WTC11 (cell line): ENCODE measurements at regions not wholly inside any gene's neighbourhood (a gene's known extent, or its start where the extent isn't known, plus 50 kb on each side); places are given as distances from the start of the nearest gene placed in this dataset.

Experiments
- ATAC-seq: fragments of 200-7000 bp; cut with Tn5 transposase; 2 replicates; pipeline ENCODE4 v1.10.0; 2021; ENCODE audit warnings: mild to moderate bottlenecking, moderate library complexity
- CTCF ChIA-PET: fragments of 300-600 bp; sonication (Branson Sonifier 250); formaldehyde crosslinking; loops from one replicate; lab custom pipeline; 2021; ENCODE audit warnings: antibody characterized with exemption; lab: Charles Lee
- POLR2A ChIA-PET: fragments of 350-600 bp; sonication (Branson Sonifier 250); formaldehyde crosslinking; loops from one replicate; lab custom pipeline; 2021; ENCODE audit warnings: antibody characterized with exemption; lab: Charles Lee
- DNase-seq: peaks from one replicate; pipeline ENCODE4 v3.0.0; 2021; ENCODE audit warnings: low spot score
- H3K27ac Mint-ChIP-seq: 2 replicates; pipeline ENCODE4 v1.8.0; 2021; ENCODE audit warnings: mixed read lengths
- H3K27me3 Mint-ChIP-seq: 2 replicates; pipeline ENCODE4 v1.8.0; 2021; ENCODE audit warnings: low read depth, mild to moderate bottlenecking, moderate library complexity, mixed read lengths
- H3K36me3 Mint-ChIP-seq: 2 replicates; pipeline ENCODE4 v1.8.0; 2021; ENCODE audit warnings: mixed read lengths
- H3K4me1 Mint-ChIP-seq: 2 replicates; pipeline ENCODE4 v1.8.0; 2022; ENCODE audit warnings: mixed read lengths
- H3K4me3 Mint-ChIP-seq: 2 replicates; pipeline ENCODE4 v1.8.0; 2021; ENCODE audit warnings: mild to moderate bottlenecking, moderate library complexity, mixed read lengths
- H3K9me3 Mint-ChIP-seq: 2 replicates; pipeline ENCODE4 v1.8.0; 2021; ENCODE audit warnings: mixed read lengths
- CREM ChIP-seq: sonication (generic); formaldehyde crosslinking; IDR thresholded peaks from 2 replicates; pipeline ENCODE4 v1.8.1; 2022; ENCODE audit warnings: mild to moderate bottlenecking, missing genetic modification reagents, moderate library complexity
- ESRRA ChIP-seq: sonication (generic); formaldehyde crosslinking; IDR thresholded peaks from 2 replicates; pipeline ENCODE4 v1.8.1; 2022; ENCODE audit warnings: mild to moderate bottlenecking, missing genetic modification reagents, borderline replicate concordance
- ETV6 ChIP-seq: sonication (generic); formaldehyde crosslinking; IDR thresholded peaks from 2 replicates; pipeline ENCODE4 v1.8.1; 2022; ENCODE audit warnings: mild to moderate bottlenecking, missing genetic modification reagents
- FOXK1 ChIP-seq: sonication (generic); formaldehyde crosslinking; IDR thresholded peaks from 2 replicates; pipeline ENCODE4 v1.8.0; 2022; ENCODE audit warnings: mild to moderate bottlenecking, moderate library complexity, missing genetic modification reagents
- GTF2I ChIP-seq: fragments of 250-450 bp; sonication (Bioruptor Pico); conservative IDR thresholded peaks from 2 replicates; pipeline ENCODE4 v1.4.0; 2021; ENCODE audit warnings: mild to moderate bottlenecking
- JUN ChIP-seq: sonication (generic); formaldehyde crosslinking; IDR thresholded peaks from 2 replicates; pipeline ENCODE4 v1.8.0; 2023; ENCODE audit warnings: mild to moderate bottlenecking, missing genetic modification reagents
- NR3C1 ChIP-seq: sonication (generic); formaldehyde crosslinking; conservative IDR thresholded peaks from 2 replicates; pipeline ENCODE4 v1.8.1; 2023; ENCODE audit warnings: low read depth, mild to moderate bottlenecking, missing genetic modification reagents
- OVOL2 ChIP-seq: fragments of 250-450 bp; sonication (Bioruptor Pico); IDR thresholded peaks from 2 replicates; pipeline ENCODE4 v1.9.0; 2021; ENCODE audit warnings: mild to moderate bottlenecking, borderline replicate concordance
- RORB ChIP-seq: fragments of 250-450 bp; sonication (Bioruptor Pico); IDR thresholded peaks from 2 replicates; pipeline ENCODE4 v1.9.0; 2021; ENCODE audit warnings: mild to moderate bottlenecking
- SMAD3 ChIP-seq: sonication (generic); formaldehyde crosslinking; IDR thresholded peaks from 2 replicates; pipeline ENCODE4 v1.8.0; 2022; ENCODE audit warnings: missing genetic modification reagents, mild to moderate bottlenecking, borderline replicate concordance
- SOX15 ChIP-seq: fragments of 250-450 bp; sonication (Bioruptor Pico); IDR thresholded peaks from 2 replicates; pipeline ENCODE4 v1.9.0; 2021; ENCODE audit warnings: mild to moderate bottlenecking
- TCF7 ChIP-seq: sonication (generic); formaldehyde crosslinking; IDR thresholded peaks from 2 replicates; pipeline ENCODE4 v1.8.0; 2022; ENCODE audit warnings: mild to moderate bottlenecking, low read depth, missing genetic modification reagents, moderate library complexity
- TEAD1 ChIP-seq: sonication (generic); formaldehyde crosslinking; IDR thresholded peaks from 2 replicates; pipeline ENCODE4 v1.8.0; 2022; ENCODE audit warnings: mild to moderate bottlenecking, missing genetic modification reagents
- ZNF121 ChIP-seq: sonication (generic); formaldehyde crosslinking; IDR thresholded peaks from 2 replicates; pipeline ENCODE4 v1.8.0; 2023; ENCODE audit warnings: missing genetic modification reagents
- ZNF138 ChIP-seq: sonication (generic); formaldehyde crosslinking; conservative IDR thresholded peaks from 2 replicates; pipeline ENCODE4 v1.8.1; 2022; ENCODE audit warnings: mild to moderate bottlenecking, moderate library complexity, missing genetic modification reagents
- TF ChIP-seq, protein P1 (sequence below): sonication (generic); formaldehyde crosslinking; IDR thresholded peaks from 2 replicates; pipeline ENCODE4 v1.8.1; 2023; ENCODE audit warnings: mild to moderate bottlenecking, missing genetic modification reagents
- TF ChIP-seq, protein P2 (sequence below): fragments of 200-600 bp; IDR thresholded peaks from 2 replicates; pipeline ENCODE4 v1.8.0; 2022; ENCODE audit warnings: antibody characterized with exemption
- TF ChIP-seq, protein P3 (sequence below): sonication (generic); formaldehyde crosslinking; IDR thresholded peaks from 2 replicates; pipeline ENCODE4 v1.8.1; 2023; ENCODE audit warnings: mild to moderate bottlenecking, missing genetic modification reagents, borderline replicate concordance
- TF ChIP-seq, protein P4 (sequence below): sonication (generic); formaldehyde crosslinking; IDR thresholded peaks from 2 replicates; pipeline ENCODE4 v1.8.0; 2023; ENCODE audit warnings: missing genetic modification reagents, mild to moderate bottlenecking, borderline replicate concordance

DNA sequence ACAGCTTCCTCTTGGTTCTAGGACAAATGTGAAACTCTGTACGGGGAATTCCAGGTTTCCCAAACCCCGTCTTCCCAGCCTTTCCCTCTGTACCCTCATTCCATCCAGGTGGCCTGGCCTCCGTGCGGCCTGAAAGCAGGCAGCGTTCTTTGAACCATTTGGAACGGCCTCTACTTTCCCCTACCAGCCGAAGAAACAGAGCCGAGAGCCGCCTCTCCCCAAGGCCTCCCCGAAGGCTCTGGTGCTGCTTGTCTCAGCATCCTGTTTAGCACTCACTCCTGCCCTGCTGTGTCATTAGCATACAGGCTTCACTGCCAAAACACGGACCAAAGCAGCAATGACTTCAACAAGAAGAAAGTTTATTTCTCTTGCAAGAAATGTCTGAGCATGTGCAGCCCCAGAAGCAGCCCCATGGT, 137.7 kb downstream of the HSD17B3 start:
- no peak for TF ChIP-seq JUN (CRISPR knock-in tag)
- TF ChIP-seq NR3C1: no peak
- TF ChIP-seq CREM (CRISPR knock-in tag): no peak
- no peak for TF ChIP-seq SMAD3 (CRISPR knock-in tag)
- TF ChIP-seq RORB (CRISPR knock-in tag): no peak
- TF ChIP-seq ETV6 (CRISPR knock-in tag): no peak
- TF ChIP-seq, protein P1, sequence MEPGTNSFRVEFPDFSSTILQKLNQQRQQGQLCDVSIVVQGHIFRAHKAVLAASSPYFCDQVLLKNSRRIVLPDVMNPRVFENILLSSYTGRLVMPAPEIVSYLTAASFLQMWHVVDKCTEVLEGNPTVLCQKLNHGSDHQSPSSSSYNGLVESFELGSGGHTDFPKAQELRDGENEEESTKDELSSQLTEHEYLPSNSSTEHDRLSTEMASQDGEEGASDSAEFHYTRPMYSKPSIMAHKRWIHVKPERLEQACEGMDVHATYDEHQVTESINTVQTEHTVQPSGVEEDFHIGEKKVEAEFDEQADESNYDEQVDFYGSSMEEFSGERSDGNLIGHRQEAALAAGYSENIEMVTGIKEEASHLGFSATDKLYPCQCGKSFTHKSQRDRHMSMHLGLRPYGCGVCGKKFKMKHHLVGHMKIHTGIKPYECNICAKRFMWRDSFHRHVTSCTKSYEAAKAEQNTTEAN (CRISPR knock-in tag): no peak
- TF ChIP-seq, protein P2, sequence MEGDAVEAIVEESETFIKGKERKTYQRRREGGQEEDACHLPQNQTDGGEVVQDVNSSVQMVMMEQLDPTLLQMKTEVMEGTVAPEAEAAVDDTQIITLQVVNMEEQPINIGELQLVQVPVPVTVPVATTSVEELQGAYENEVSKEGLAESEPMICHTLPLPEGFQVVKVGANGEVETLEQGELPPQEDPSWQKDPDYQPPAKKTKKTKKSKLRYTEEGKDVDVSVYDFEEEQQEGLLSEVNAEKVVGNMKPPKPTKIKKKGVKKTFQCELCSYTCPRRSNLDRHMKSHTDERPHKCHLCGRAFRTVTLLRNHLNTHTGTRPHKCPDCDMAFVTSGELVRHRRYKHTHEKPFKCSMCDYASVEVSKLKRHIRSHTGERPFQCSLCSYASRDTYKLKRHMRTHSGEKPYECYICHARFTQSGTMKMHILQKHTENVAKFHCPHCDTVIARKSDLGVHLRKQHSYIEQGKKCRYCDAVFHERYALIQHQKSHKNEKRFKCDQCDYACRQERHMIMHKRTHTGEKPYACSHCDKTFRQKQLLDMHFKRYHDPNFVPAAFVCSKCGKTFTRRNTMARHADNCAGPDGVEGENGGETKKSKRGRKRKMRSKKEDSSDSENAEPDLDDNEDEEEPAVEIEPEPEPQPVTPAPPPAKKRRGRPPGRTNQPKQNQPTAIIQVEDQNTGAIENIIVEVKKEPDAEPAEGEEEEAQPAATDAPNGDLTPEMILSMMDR: no peak
- TF ChIP-seq, protein P3, sequence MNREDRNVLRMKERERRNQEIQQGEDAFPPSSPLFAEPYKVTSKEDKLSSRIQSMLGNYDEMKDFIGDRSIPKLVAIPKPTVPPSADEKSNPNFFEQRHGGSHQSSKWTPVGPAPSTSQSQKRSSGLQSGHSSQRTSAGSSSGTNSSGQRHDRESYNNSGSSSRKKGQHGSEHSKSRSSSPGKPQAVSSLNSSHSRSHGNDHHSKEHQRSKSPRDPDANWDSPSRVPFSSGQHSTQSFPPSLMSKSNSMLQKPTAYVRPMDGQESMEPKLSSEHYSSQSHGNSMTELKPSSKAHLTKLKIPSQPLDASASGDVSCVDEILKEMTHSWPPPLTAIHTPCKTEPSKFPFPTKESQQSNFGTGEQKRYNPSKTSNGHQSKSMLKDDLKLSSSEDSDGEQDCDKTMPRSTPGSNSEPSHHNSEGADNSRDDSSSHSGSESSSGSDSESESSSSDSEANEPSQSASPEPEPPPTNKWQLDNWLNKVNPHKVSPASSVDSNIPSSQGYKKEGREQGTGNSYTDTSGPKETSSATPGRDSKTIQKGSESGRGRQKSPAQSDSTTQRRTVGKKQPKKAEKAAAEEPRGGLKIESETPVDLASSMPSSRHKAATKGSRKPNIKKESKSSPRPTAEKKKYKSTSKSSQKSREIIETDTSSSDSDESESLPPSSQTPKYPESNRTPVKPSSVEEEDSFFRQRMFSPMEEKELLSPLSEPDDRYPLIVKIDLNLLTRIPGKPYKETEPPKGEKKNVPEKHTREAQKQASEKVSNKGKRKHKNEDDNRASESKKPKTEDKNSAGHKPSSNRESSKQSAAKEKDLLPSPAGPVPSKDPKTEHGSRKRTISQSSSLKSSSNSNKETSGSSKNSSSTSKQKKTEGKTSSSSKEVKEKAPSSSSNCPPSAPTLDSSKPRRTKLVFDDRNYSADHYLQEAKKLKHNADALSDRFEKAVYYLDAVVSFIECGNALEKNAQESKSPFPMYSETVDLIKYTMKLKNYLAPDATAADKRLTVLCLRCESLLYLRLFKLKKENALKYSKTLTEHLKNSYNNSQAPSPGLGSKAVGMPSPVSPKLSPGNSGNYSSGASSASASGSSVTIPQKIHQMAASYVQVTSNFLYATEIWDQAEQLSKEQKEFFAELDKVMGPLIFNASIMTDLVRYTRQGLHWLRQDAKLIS (CRISPR knock-in tag): no peak
- no peak for TF ChIP-seq SOX15
- TF ChIP-seq FOXK1 (CRISPR knock-in tag): no peak
- TF ChIP-seq, protein P4, sequence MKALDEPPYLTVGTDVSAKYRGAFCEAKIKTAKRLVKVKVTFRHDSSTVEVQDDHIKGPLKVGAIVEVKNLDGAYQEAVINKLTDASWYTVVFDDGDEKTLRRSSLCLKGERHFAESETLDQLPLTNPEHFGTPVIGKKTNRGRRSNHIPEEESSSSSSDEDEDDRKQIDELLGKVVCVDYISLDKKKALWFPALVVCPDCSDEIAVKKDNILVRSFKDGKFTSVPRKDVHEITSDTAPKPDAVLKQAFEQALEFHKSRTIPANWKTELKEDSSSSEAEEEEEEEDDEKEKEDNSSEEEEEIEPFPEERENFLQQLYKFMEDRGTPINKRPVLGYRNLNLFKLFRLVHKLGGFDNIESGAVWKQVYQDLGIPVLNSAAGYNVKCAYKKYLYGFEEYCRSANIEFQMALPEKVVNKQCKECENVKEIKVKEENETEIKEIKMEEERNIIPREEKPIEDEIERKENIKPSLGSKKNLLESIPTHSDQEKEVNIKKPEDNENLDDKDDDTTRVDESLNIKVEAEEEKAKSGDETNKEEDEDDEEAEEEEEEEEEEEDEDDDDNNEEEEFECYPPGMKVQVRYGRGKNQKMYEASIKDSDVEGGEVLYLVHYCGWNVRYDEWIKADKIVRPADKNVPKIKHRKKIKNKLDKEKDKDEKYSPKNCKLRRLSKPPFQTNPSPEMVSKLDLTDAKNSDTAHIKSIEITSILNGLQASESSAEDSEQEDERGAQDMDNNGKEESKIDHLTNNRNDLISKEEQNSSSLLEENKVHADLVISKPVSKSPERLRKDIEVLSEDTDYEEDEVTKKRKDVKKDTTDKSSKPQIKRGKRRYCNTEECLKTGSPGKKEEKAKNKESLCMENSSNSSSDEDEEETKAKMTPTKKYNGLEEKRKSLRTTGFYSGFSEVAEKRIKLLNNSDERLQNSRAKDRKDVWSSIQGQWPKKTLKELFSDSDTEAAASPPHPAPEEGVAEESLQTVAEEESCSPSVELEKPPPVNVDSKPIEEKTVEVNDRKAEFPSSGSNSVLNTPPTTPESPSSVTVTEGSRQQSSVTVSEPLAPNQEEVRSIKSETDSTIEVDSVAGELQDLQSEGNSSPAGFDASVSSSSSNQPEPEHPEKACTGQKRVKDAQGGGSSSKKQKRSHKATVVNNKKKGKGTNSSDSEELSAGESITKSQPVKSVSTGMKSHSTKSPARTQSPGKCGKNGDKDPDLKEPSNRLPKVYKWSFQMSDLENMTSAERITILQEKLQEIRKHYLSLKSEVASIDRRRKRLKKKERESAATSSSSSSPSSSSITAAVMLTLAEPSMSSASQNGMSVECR (CRISPR knock-in tag): no peak
- TF ChIP-seq ZNF138 (CRISPR knock-in tag): no peak
- H3K4me3 Mint-ChIP-seq: no peak overlapping the region
- DNase-seq (no peak), ATAC-seq (no peak)
- ChIA-PET POLR2A (no interaction called here), CTCF (no interaction called here)
- H3K9me3 Mint-ChIP-seq: 0 out of 2 replicates have a peak, but pooled peaks cover 2% of the 10 kb centered on the region
- no peaks in the 10 kb centered on the region for H3K36me3 Mint-ChIP-seq
- H3K27ac Mint-ChIP-seq: no peak overlapping the region
- H3K27me3 Mint-ChIP-seq: no peaks in the 10 kb centered on the region; the same call in 1 of the 2 replicates
- peaks cover 14% of the 10 kb centered on the region for H3K4me1 Mint-ChIP-seq

DNA sequence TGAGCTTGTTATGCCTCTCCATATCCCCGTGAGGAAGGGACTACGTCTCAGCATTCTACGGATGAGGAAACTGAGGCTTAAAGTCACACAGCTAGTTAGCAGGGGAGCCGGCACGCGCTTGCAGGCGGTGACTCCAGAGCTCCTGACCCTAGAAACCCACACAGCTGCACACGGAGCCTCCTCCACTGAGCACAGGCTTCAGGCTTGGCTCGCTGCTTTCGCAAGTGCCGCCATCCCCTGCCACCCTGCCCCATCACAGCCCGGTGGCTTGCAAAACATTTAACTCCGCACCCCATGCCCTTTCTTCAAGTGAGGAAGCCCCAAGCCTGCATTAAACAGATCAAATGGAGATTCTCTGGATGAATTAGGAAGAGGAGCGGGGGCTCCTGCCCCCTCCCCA, 138.3 kb downstream of the HSD17B3 start:
- CTCF ChIA-PET: interaction anchor here (1.0 to 1.2 kb wide), 2 partner anchors 54 to 58 kb away, joined by 3 to 4 read pairs; no protein-coding TSS in a partner anchor
- no peak for DNase-seq
- TF ChIP-seq, protein P4 (CRISPR knock-in tag): no peak
- TF ChIP-seq ESRRA (CRISPR knock-in tag) (no peak), TEAD1 (CRISPR knock-in tag) (no peak), ZNF121 (CRISPR knock-in tag) (no peak), GTF2I (CRISPR knock-in tag) (no peak), OVOL2 (CRISPR knock-in tag) (no peak), TCF7 (CRISPR knock-in tag) (no peak)
- TF ChIP-seq, all 79 proteins: peak for 0
- Mint-ChIP-seq H3K9me3 (0 out of 2 replicates have a peak, but pooled peaks cover 2% of the 10 kb centered on the region), H3K4me3 (no peak overlapping the region), H3K27me3 (no peaks in the 10 kb centered on the region; the same call in 1 of the 2 replicates), H3K27ac (no peak overlapping the region), H3K4me1 (peaks cover 9% of the 10 kb centered on the region), H3K36me3 (no peaks in the 10 kb centered on the region)
- ATAC-seq: no peak
- POLR2A ChIA-PET: no interaction called here
